GM19023 (cell line): ENCODE measurements at regions not wholly inside any gene's neighbourhood (a gene's known extent, or its start where the extent isn't known, plus 50 kb on each side); places are given as distances from the start of the nearest gene placed in this dataset.
"Not testable (repeated sequence)": the region's sequence is repeated elsewhere in the genome, so short reads cannot be mapped to it uniquely, and the experiment has no call there.

Source experiments
- ATAC-seq: cut with Tn5 transposase; IDR thresholded peaks from one replicate; pipeline ENCODE4 v1.9.1; 2021; ENCODE audit warnings: mild to moderate bottlenecking, moderate library complexity; ENCODE audit not compliant: unreplicated experiment

- no peak for ATAC-seq
These were observed 56.2 kb downstream of the PABPC4L start for GRCh38 chr4:134145369-134145768.

GRCh38 chr4:134144337-134144736 is 57.3 kb downstream of the PABPC4L start:
- no peak for ATAC-seq

GRCh38 chr4:134141728-134142127 is 59.9 kb downstream of the PABPC4L start:
- no peak for ATAC-seq

- no peak for ATAC-seq
These were observed 62.4 kb downstream of the PABPC4L start for GRCh38 chr4:134139188-134139587.

GRCh38 chr4:134132086-134132783 is 69.4 kb downstream of the PABPC4L start:
- no peak for ATAC-seq

GRCh38 chr4:134126955-134127354 is 74.6 kb downstream of the PABPC4L start:
- no peak for ATAC-seq

- ATAC-seq, result no peak
These were observed 75.5 kb downstream of the PABPC4L start for GRCh38 chr4:134126000-134126560.

GRCh38 chr4:134122903-134123302 is 78.7 kb downstream of the PABPC4L start:
- ATAC-seq, result no peak

- no peak for ATAC-seq
These were observed 84.0 kb downstream of the PABPC4L start for GRCh38 chr4:134117392-134118183.

GRCh38 chr4:134089885-134090284 is 111.7 kb downstream of the PABPC4L start:
- no peak for ATAC-seq

GRCh38 chr4:134085496-134085895 is 116.1 kb downstream of the PABPC4L start:
- no peak for ATAC-seq

- not testable (repeated sequence) for ATAC-seq
These were observed 122.5 kb downstream of the PABPC4L start for GRCh38 chr4:134079085-134079484.

GRCh38 chr4:134078230-134078914 is 123.2 kb downstream of the PABPC4L start:
- ATAC-seq, result no peak

- no peak for ATAC-seq
These were observed 127.9 kb downstream of the PABPC4L start for GRCh38 chr4:134073711-134074110.

GRCh38 chr4:134072137-134072536 is 129.5 kb downstream of the PABPC4L start:
- ATAC-seq, result no peak

GRCh38 chr4:134070174-134070573 is 131.4 kb downstream of the PABPC4L start:
- no peak for ATAC-seq

- no peak for ATAC-seq
These were observed 144.2 kb downstream of the PABPC4L start for GRCh38 chr4:134057356-134057755.

GRCh38 chr4:134046221-134046620 is 155.4 kb downstream of the PABPC4L start:
- not testable (repeated sequence) for ATAC-seq

- ATAC-seq, result no peak
These were observed 156.2 kb downstream of the PABPC4L start for GRCh38 chr4:134045411-134045810.

- no peak for ATAC-seq
These were observed 158.3 kb downstream of the PABPC4L start for GRCh38 chr4:134043266-134043665.

GRCh38 chr4:134028421-134028820 is 173.2 kb downstream of the PABPC4L start:
- ATAC-seq, result no peak
